Peyer's patch (tissue), 4 donors: ENCODE measurements at regions not wholly inside any gene's neighbourhood (a gene's known extent, or its start where the extent isn't known, plus 50 kb on each side); places are given as distances from the start of the nearest gene placed in this dataset.

Experiments
- DNase-seq, 3 donors: peaks; one replicate each; pipeline ENCODE4 v3.0.0-alpha.2; 2017 to 2019
- H3K27ac ChIP-seq, 4 donors: fragments of 200-600 bp; sonication (generic); one replicate each; pipeline ENCODE4 v1.5.1; 2016 to 2019
- H3K27me3 ChIP-seq, 2 donors: fragments of 200-600 bp; sonication (generic); one replicate each; pipeline ENCODE4 v1.5.1; 2019
- H3K36me3 ChIP-seq, 3 donors: fragments of 200-600 bp; sonication (generic); one replicate each; pipeline ENCODE4 v1.5.1; 2016 to 2019
- H3K4me1 ChIP-seq, 4 donors: fragments of 200-600 bp; sonication (generic); one replicate each; pipeline ENCODE4 v1.5.1; 2016 to 2019
- H3K4me3 ChIP-seq, 4 donors: fragments of 200-600 bp; sonication (generic); 1 replicate in 3 of 4; 2 replicates in 1 of 4; pipeline ENCODE4 v1.5.1; 2016 to 2019; ENCODE audit warnings: mild to moderate bottlenecking in 1 of 4
- H3K9me3 ChIP-seq, 4 donors: fragments of 200-600 bp; sonication (generic); one replicate each; pipeline ENCODE4 v1.5.1; 2016 to 2019; ENCODE audit warnings: mild to moderate bottlenecking in 1 of 4
- CTCF ChIP-seq, 6 experiments: fragments of 450-650 bp in 4 of 6; fragments of 200-600 bp in 2 of 6; sonication (generic) in 1 of 6; IDR thresholded peaks; one replicate each; pipeline ENCODE4 v1.5.1; 2017 to 2019; ENCODE audit warnings: antibody characterized with exemption in 6 of 6, mild to moderate bottlenecking in 3 of 6, moderate library complexity in 1 of 6
- POLR2A ChIP-seq, 2 donors: fragments of 450-650 bp; IDR thresholded peaks; one replicate each; pipeline ENCODE4 v1.5.1; 2017; ENCODE audit warnings: antibody characterized with exemption in 2 of 2, mild to moderate bottlenecking in 2 of 2, moderate library complexity in 2 of 2

- Histone ChIP-seq H3K36me3 (no peaks in the 10 kb centered on the region), H3K9me3 (no peaks in the 10 kb centered on the region), H3K4me1 (no peaks in the 10 kb centered on the region), H3K4me3 (no peak overlapping the region), H3K27me3 (no peaks in the 10 kb centered on the region), H3K27ac (no peak overlapping the region)
- TF ChIP-seq POLR2A (IDR thresholded peaks at IDR 0.05) (no peak), CTCF (IDR thresholded peaks at IDR 0.05) (no peak)
- DNase-seq = no peak
Observed at GRCh38 chr4:189313064-189313463, 627.6 kb upstream of the FRG1 start.

- Histone ChIP-seq H3K9me3 (no peaks in the 10 kb centered on the region), H3K27ac (no peak overlapping the region), H3K27me3 (no peaks in the 10 kb centered on the region), H3K4me3 (no peak overlapping the region), H3K4me1 (no peaks in the 10 kb centered on the region), H3K36me3 (no peaks in the 10 kb centered on the region)
- TF ChIP-seq POLR2A (IDR thresholded peaks at IDR 0.05) (no peak), CTCF (IDR thresholded peaks at IDR 0.05) (no peak)
- DNase-seq = no peak
Observed at GRCh38 chr4:189313861-189314513, 626.7 kb upstream of the FRG1 start.

GRCh38 chr4:189322426-189322825, 618.2 kb upstream of the FRG1 start:
- H3K27me3 ChIP-seq = no peaks in the 10 kb centered on the region
- TF ChIP-seq CTCF (IDR thresholded peaks at IDR 0.05) = no peak
- TF ChIP-seq POLR2A (IDR thresholded peaks at IDR 0.05) = no peak
- no peak overlapping the region for H3K4me3 ChIP-seq
- no peak for DNase-seq
- no peaks in the 10 kb centered on the region for H3K9me3 ChIP-seq
- no peak overlapping the region for H3K27ac ChIP-seq
- H3K4me1 ChIP-seq = no peaks in the 10 kb centered on the region
- no peaks in the 10 kb centered on the region for H3K36me3 ChIP-seq

GRCh38 chr4:189341881-189342280, 598.8 kb upstream of the FRG1 start:
- Histone ChIP-seq H3K9me3 (no peaks in the 10 kb centered on the region), H3K4me1 (no peaks in the 10 kb centered on the region), H3K36me3 (no peaks in the 10 kb centered on the region), H3K27me3 (no peaks in the 10 kb centered on the region), H3K27ac (no peak overlapping the region), H3K4me3 (no peak overlapping the region)
- TF ChIP-seq CTCF (IDR thresholded peaks at IDR 0.05) (no peak), POLR2A (IDR thresholded peaks at IDR 0.05) (no peak)
- DNase-seq = no peak

GRCh38 chr4:189355590-189355989, 585.1 kb upstream of the FRG1 start:
- TF ChIP-seq POLR2A (IDR thresholded peaks at IDR 0.05) (no peak), CTCF (IDR thresholded peaks at IDR 0.05) (no peak)
- Histone ChIP-seq H3K36me3 (no peaks in the 10 kb centered on the region), H3K27me3 (no peaks in the 10 kb centered on the region), H3K27ac (no peak overlapping the region), H3K9me3 (no peaks in the 10 kb centered on the region), H3K4me3 (no peak overlapping the region), H3K4me1 (no peaks in the 10 kb centered on the region)
- no peak for DNase-seq

GRCh38 chr4:189362364-189362763, 578.3 kb upstream of the FRG1 start:
- no peaks in the 10 kb centered on the region for H3K36me3 ChIP-seq
- H3K27ac ChIP-seq = no peak overlapping the region
- no peak overlapping the region for H3K4me3 ChIP-seq
- no peak for DNase-seq
- H3K4me1 ChIP-seq = no peaks in the 10 kb centered on the region
- no peaks in the 10 kb centered on the region for H3K27me3 ChIP-seq
- TF ChIP-seq CTCF (IDR thresholded peaks at IDR 0.05) (no peak), POLR2A (IDR thresholded peaks at IDR 0.05) (no peak)
- H3K9me3 ChIP-seq = no peaks in the 10 kb centered on the region
